NCI-H2171 treated with DMSO at 0.1 percent for 48 hours (cell line): ENCODE measurements at regions not wholly inside any gene's neighbourhood (a gene's known extent, or its start where the extent isn't known, plus 50 kb on each side); places are given as distances from the start of the nearest gene placed in this dataset.

Experiments
- DNase-seq: peaks from one replicate; lab custom pipeline; 2025; lab: John Stamatoyannopoulos, UW

DNA sequence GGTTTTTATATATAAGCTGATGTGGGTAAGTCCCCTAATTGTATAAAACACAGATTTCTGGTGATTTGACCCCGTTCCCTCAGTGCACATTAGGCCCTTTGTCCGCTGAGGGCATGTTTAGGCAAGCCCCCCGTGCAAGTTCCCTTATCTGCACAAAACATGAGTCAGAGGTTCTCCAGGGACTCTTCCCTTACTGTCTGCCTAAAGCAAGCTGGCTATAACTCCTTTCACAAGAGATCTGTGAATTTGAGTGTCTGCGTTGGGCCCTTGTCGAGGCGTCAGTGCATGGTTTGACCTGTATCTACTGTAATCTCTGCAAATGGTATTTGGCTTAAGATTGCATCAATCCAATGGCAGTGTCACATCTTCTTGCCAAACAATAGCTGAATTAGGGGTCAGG lies 712.8 kb downstream of the CDH8 start:
- DNase-seq: no peak

DNA sequence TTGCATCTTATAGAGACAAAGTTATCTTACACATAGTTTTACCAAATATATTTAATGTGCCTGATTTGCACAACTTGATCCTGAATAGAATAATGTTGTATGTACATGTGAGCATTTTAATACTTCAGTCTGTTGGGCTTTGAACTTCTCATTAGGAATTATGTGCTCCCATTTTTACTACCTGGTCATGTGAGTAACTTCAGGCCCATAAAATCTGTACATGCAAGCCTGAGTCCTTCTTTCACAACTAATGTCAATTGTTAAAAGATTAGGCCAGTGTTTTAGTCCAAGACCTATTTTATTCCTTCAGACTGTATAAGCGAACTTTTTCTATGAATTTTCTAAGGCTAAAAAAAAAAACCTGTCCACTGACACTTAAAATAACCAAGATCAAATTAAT lies 715.4 kb downstream of the CDH8 start:
- DNase-seq: no peak

DNA sequence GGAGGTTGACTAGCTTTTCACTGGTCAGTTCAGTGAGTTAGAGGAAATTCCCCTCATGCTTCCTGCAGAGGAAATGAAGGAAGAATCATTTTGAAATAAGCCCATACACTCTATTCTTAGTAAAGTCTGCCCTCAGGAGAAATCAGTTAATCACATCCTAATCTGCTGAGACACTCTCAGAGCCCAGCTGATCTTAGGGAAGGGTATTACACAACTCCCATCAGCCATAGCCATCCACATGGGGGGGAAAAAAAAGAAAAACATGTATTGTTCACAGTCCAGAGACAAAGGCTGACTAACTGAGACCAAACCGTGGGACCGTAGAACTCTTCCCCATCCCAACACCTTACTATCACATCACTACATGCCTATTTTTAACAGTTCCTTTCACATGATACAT lies 722.3 kb downstream of the CDH8 start:
- no peak for DNase-seq

DNA sequence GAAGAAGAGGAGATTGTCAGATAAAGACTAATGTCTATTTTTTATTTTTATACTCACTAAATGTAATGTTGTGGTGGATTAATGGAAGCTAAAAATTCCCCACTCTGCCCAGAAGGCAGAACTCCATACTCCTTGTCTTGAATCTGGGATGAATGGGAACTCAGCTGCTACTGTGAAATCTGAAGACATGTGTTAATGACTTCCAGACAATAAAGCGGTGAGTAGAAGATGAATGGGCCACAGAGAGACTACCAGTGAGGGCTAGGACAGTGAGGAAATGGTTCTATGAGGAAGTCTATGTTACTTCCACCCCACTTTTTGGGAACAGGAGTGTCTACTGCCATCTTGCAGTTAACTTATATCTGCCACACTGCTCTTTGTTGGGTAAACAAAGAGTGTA lies 726.9 kb downstream of the CDH8 start:
- no peak for DNase-seq

DNA sequence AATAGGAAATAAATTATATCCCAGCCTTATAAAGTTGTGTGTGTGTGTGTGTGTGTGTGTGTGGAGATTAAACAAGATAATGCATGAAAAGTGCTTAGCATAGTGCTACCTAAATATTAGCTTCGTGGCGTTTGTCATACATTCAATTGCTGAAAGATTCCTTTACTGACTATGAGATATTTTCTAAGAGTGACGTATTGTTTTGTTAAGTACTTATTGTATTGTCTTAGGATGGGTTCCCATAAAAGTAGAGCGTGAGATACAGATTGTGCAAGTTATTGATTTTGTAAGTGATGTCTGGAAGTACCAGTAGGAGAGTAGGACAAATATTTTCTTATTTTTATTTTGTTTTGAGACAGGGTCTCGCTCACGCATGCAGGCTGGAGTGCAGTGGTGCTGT lies 730.0 kb downstream of the CDH8 start:
- DNase-seq: no peak

DNA sequence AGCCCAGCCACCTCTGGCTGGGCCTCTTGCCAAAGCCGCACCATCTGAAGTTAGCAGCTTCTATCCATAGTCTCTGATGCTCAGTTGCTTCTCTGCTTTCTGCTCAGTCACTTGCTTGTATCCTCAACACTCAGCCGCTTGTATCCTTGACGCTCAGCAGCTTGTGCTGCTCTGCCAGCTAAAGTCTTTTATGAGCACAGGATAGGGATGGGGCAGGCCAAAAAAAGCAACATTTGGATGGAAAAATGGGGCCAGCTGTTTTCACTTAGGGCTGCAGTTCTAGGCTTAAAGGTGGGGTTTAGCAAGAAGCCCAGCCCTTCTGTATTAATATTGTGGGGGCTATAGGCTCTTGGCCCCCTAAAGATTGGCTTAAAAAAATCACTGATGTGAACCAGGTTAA lies 739.4 kb downstream of the CDH8 start:
- no peak for DNase-seq

DNA sequence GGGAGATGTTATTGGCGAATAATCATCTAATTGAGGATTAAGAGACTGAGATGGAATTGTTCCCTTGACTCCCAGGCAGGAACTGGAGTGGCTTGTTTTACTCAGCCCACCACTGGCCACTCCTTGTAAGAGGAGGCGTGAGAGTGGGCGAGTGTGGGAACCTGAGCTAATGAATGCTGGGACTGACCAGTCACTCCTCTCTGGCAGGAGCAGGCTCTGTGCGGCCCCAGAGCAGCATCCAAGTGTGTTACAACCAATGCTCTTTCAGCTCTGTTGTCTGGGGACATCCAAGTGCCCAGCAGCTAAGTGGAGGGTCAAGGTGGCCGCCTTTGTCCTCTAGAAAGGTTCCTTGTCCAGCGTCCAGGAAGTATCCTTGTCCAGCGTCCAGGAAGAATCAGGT lies 739.9 kb downstream of the CDH8 start:
- no peak for DNase-seq

DNA sequence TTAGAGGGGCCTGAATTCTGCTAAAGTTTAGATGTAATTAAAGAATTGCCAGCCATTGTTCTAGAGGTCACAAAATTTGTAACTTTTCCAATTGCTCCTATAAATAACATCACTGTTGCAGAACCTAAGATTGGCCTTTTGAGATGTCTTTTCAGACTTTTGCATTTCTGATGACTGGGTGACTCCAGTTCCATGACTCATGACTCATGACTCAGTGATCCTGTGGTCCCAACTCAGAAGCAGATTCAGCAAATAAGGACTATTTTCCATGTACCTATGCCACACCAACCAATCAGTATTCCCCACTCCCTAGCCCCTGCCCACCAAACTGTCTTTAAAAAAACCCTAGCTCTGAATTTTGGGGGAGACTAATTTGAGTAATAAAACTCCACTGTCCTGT lies 740.9 kb downstream of the CDH8 start:
- DNase-seq: no peak

DNA sequence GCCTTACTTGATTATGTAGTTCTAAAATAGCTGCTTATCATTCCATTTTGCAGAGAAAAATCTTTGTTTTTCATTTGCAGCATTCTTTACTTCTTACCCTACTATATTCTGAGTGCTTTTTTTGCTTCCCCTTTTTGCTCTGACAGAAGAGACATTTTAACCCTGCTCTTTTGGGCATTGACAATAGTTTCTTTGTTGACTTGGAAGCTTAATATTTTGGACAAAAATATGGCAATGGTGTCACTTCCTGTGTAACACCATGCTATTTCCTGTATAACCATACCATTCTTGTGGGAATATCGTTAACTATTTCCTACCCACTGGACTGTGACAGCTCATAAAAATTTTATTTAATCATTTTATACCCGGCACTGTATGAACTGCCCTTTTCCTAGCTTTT lies 747.1 kb downstream of the CDH8 start:
- DNase-seq: no peak

DNA sequence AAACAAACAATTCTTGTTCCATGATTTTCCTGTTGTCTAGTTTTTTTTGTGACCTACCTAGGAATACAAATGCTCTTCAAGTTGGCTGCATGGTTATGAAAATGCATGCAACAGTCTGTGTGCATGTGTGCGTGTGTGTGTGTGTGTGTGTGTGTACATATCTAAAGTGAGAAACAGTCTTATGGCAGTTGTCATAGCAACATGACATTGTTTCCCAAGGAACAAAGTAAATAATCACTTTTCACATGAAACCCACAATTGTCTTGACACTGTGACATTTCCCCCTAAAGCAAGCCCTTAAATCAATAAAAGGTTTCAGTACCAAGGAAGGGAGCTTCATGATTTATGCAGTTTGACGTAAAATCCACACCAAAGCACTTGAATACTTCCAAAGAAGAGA lies 758.4 kb downstream of the CDH8 start:
- DNase-seq: no peak

DNA sequence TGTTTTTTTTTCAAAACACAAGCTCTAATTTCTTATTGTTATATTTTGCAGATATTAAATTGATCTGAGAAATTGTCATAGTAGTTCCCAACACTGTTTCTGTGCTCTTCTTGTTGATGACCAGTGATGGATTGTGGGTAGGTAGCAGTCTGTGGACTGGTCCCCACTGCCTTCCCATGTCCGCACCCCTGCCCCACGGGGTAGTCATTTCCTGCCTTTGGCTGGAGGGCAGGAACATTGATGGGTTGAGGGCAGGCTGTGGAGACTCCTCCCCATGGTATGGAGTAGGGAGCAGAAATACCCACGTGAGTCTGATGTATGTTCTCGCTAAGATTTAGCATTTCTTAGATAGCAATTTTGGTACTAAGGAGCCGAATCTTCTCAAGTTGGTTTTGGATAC lies 762.0 kb downstream of the CDH8 start:
- no peak for DNase-seq

DNA sequence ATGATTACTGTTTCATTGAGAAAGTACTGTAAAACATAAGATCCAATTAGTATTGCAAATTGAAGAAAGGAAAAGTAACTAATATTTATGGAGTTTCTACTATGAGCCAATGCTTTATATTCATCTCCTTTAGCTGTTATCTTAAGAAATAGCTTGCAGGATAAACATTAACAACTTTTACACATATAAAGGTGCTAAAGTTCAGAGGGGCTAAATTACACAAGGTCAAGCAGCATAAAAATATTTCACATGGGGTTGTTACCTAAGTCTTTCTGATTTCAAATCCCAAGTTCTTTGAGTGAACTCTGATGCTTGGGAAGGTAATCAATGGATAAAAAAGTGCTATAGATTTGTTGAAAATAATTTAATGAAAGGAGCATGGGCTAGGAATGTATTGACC lies 765.5 kb downstream of the CDH8 start:
- DNase-seq: no peak

DNA sequence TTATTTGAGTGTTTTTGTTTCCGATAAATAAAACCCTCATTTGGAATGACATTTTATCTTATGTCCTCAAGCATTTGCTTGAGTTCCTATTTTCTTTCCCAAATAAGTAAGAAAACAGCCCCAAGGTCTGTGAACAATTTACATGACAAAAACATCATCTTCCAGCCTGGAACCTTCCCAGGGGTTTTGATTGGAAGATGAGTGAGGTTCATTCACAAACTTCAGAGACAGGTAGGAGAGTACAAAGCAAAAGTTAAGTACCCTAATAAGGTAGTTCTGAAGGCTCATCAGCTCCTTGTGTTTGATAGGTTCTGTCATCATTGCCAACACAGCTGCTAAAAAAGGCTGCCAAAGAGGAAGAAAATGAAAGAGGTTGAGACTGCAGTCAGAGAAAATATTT lies 772.8 kb downstream of the CDH8 start:
- DNase-seq: no peak

DNA sequence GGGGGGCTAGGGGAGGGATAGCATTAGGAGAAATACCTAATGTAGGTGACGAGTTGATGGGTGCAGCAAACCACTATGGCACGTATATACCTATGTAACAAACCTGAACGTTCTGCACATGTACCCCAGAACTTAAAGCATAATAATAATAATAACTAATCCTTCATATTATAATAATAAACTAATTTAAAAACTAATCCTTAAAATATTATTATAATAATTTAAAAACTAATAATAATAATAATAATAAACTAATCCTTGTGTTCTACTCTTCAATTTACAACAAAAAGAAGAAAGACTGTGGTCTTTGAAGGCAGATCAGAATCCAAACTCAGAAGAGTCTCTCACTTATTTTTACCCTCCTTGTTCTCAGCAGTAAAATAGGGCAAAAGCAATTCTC lies 774.9 kb downstream of the CDH8 start:
- DNase-seq: no peak

DNA sequence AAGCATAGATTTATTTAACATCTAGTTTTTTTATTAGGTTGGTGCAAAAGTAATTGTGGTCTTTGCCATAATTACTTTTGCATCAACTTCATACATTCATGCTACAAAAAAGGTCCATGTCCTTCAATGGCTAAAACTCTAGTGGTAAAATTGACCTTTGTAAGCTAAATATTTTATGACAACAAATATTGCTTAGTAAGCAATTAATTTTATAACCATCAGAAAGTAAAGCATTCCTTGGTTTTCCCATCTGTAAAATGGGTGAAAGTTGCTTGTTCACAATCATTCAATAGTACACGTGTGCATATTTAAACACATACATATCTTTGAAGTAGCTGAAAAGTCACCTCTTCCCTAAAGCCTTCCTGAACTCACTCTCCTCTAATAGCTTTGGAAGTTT lies 789.6 kb downstream of the CDH8 start:
- no peak for DNase-seq

DNA sequence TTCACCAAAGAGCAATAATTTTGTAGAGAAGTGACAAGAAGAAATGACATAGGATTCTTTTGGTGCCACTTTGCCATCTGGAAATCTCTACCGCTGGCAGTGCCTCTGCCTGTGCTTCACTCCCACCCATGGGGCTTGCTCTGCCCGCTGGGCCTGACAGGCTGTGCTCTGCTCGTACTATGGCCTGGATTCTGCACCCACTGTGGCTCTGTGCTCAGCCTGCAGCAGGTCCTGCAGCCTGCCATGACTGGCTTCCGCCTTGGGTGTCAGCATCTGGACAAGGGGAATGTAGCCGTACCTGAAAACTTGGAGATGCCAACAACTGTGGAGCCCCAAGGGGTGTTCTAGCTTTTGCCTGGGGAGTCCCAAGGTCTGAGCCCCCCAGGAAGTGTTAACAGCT lies 792.3 kb downstream of the CDH8 start:
- no peak for DNase-seq

DNA sequence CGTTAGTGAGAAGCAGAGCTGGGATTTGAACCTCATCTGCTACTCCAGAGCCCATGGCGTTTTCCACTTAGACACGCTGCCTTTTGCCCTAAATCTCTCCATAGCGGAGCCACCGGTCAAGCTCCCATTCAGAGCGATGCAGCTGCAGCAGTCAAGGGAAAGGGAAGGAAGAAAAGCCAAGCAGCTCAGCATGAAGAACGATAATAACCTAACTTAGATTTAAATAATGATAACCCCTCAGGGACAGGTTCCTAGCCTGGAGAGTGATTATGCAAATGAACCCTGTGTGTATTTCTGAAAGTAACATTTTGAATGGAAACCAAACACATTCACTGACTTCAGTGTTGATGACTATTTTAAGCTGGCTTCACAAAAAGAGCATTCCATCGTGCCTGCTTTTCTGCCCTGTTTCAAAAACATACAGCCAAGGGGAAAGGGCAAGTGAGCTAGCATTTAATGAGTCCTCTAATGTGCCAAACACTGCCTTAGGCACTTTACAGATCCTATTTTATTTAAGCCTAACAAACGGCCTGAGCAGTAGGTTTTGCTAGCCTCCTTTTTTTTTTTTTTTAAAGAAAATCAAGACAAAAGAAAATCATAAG lies 798.3 kb downstream of the CDH8 start:
- no peak for DNase-seq

DNA sequence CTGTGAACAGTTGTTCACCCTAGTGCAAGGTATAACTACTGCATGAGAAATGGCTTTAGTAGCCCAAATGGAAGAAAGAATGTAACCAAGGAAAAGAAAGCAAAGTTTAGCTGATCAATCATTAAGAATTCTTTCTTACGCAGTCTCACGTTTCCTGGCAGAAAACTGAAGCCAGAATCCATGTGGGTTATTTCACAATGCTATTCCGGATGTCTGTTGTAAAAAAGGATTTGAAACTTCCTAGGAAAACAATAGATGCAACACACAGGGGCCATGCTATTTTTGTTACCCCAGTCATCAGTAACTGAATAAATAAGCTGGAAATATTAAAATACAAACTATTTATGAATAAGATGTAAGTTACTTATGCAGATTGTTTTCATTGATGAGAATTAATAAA lies 802.5 kb downstream of the CDH8 start:
- DNase-seq: no peak

DNA sequence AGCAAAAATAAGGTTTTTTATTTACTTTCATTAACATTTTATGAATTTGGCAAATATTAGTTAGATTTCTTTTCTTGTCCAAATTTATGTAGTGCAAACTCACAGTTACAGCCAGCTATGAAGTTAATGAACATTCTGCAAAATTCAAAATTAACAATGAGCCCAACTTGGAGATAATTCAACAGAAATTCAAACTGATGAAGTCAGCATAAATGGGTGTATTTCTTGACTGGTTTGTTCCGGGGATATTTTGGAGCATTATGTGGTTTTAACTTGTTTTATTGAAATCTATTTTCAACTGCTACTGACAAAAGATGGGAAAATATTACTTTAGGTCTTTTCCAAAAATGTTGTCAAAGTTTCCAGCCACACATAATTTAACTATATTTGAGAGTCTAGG lies 807.9 kb downstream of the CDH8 start:
- no peak for DNase-seq

DNA sequence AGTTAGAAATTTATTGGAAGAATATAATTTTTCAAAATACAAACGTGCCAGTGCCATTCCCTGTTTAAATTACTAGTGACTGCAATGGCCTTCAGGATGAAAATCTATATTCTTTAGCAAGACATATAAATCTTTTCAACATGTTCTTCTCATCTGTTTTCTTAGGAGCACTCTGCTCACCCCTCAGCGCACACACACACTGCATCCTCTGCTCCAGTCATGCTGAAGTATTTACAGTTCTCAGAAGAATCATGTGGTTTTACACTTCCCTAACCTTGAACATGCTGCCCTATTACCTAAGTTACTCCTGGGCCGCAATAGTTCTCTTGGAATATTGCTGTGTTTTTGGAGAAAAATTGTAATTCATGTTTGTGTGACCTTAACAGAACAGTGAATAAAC lies 820.6 kb downstream of the CDH8 start:
- no peak for DNase-seq

DNA sequence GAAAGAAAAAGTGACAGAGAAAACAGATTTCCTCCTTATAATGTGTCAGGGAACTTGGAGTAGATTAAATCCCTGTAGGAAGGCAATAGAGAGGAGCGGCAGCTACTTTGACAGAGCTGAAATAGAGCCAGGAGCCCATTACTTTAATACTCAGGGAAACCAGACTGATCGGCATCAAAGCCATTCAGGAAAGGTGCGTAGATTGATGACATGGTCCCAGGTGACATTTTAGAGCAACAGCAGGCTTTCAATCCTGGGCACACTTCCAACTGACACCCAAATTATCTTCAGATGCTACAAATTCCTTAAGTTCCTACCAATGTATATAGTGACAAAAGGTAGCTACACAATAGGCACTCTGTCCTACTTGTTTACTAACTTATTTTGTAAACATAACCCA lies 821.5 kb downstream of the CDH8 start:
- no peak for DNase-seq

DNA sequence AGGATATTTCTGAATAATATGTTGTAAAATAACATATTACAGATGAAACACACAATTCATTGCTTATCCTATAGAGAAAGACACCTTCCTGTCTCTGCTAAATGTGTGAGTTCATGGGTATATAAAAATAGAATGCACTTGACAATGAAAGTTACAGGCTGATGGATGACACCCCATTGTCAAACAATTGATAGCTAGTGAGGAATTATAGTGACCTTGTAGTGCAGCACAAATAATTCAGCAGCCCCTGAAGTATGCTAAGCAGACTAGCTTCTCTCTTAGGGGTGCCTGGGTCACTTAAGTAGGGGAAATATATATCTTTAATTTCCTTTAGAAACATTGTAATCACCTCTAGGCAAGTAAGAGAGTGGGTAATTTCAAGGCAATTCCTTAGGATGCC lies 826.2 kb downstream of the CDH8 start:
- DNase-seq: no peak

DNA sequence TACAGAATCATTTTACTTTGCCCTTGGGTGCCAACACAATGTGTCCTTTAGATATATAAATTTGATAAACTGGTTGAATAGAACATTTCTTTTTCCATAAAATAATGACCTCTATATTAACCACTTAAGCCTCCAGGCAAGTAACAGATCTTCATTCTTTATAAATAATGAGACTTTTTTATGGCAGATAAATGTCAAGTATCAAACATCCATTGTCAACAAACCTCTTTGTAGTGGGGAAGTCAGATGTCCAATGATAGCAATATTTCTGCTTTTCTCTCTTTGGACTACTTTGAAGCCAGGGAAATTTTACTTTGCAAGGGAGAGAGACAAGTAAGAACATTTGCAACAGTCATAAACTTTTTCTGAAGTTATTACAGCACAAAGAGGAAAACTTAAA lies 841.2 kb downstream of the CDH8 start:
- DNase-seq: no peak

DNA sequence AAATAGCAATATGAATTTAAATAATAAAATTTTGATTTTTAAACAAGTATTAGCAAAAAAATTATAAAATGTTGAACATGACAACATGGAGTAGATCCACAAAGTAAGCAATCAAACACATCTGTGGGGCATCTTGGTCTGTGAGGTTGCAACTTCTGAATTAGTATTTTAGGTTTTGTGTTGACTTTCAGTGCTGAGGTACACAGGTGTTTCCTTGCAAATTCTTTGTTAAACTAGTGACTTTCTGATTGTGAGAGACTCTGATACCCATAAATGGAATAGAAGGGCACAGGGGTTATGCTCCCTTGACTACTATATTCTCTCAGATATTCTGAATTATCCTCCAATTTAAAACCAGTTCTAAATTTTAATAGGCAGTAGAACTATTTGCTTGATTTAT lies 841.7 kb downstream of the CDH8 start:
- DNase-seq: no peak

DNA sequence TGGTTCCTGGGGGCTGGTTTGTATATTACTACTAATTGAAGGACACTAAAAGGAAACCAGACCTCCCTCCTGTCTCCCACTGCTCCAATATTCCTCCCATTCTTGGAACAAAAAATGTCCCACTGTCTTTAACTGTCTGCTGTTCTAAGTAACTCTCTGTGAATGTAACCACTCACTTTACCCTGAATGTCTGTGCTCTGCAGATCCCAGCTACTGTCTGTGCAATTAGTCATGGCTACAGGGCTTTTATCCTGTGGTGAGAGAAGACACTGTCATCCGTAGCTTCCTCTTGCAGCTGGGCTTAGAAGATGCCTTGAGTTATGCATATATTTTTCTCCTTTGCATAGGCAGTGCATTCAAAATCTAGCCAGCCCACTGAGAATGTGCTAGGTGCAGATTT lies 853.8 kb downstream of the CDH8 start:
- DNase-seq: no peak
